ENCODE measurements at regions not wholly inside any gene's neighbourhood (a gene's known extent, or its start where the extent isn't known, plus 50 kb on each side); places are given as distances from the start of the nearest gene placed in this dataset.

DNA sequence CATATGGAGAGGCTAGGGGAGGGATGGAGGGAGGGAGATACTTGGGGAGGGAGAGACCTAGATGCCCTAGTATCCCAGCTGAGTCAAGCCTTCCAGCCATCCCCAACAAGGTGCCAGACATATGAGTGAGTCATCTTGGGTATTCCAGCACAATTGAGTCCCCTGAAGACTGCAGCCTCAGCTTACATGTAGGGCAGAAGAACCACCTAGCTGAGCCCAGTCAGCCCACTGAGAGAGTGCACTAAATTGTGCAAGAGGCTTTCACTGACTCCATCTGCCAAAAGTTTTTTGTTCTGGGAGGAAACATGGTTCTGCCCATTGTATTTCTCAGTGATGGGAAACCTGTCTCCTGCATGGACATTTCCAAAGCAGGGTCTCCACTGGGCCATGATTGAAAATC lies 76.4 kb downstream of the FOXD2 start:
- TF ChIP-seq, protein P1, sequence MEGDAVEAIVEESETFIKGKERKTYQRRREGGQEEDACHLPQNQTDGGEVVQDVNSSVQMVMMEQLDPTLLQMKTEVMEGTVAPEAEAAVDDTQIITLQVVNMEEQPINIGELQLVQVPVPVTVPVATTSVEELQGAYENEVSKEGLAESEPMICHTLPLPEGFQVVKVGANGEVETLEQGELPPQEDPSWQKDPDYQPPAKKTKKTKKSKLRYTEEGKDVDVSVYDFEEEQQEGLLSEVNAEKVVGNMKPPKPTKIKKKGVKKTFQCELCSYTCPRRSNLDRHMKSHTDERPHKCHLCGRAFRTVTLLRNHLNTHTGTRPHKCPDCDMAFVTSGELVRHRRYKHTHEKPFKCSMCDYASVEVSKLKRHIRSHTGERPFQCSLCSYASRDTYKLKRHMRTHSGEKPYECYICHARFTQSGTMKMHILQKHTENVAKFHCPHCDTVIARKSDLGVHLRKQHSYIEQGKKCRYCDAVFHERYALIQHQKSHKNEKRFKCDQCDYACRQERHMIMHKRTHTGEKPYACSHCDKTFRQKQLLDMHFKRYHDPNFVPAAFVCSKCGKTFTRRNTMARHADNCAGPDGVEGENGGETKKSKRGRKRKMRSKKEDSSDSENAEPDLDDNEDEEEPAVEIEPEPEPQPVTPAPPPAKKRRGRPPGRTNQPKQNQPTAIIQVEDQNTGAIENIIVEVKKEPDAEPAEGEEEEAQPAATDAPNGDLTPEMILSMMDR (conservative IDR thresholded peaks at IDR 0.05; ENCODE audit: low read depth, low read length), result no peak
- TF ChIP-seq EZH2phosphoT487 (IDR thresholded peaks at IDR 0.05; ENCODE audit: borderline replicate concordance, low read length) (no peak), EZH2 (IDR thresholded peaks at IDR 0.05; ENCODE audit: low read length, unreplicated experiment) (no peak)
